AG10803 (cell line): ENCODE measurements at regions not wholly inside any gene's neighbourhood (a gene's known extent, or its start where the extent isn't known, plus 50 kb on each side); places are given as distances from the start of the nearest gene placed in this dataset.
A peak's percentile ranks its signal among the peaks of the same experiment; 100 is the strongest.

Experiments
- DNase-seq: peaks from one replicate; pipeline ENCODE4 v3.0.0; 2010; ENCODE audit warnings: low read depth
- H3K4me3 ChIP-seq: 2 replicates; pipeline ENCODE4 v1.5.1; 2011; ENCODE audit warnings: mild to moderate bottlenecking, low read length, control low read depth
- CTCF ChIP-seq: conservative IDR thresholded peaks from 2 replicates; pipeline ENCODE4 v1.5.1; 2011; ENCODE audit warnings: mild to moderate bottlenecking, low read length, control low read depth, inconsistent platforms

GRCh38 chr16:85265161-85265784, 153.0 kb upstream of the CIBAR2 start:
- no peak for TF ChIP-seq CTCF
- no peak overlapping the region for H3K4me3 ChIP-seq
- no peak for DNase-seq

GRCh38 chr16:85265810-85266209, 153.5 kb upstream of the CIBAR2 start:
- no peak overlapping the region for H3K4me3 ChIP-seq
- TF ChIP-seq CTCF, result no peak

GRCh38 chr16:85266857-85267256, 154.6 kb upstream of the CIBAR2 start:
- DNase-seq, result no peak
- TF ChIP-seq CTCF, result no peak
- no peak overlapping the region for H3K4me3 ChIP-seq

More at GRCh38 chr16:85265810-85266209, 153.5 kb upstream of the CIBAR2 start:
- DNase-seq, result no peak

- TF ChIP-seq CTCF, result no peak
- DNase-seq, result no peak
- no peak overlapping the region for H3K4me3 ChIP-seq
These were observed 155.2 kb upstream of the CIBAR2 start for GRCh38 chr16:85267414-85267945.

- no peak for DNase-seq
- no peak for TF ChIP-seq CTCF
- no peak overlapping the region for H3K4me3 ChIP-seq
These were observed 156.9 kb upstream of the CIBAR2 start for GRCh38 chr16:85269165-85269564.

- peak; percentile 35 for DNase-seq
- no peak overlapping the region for H3K4me3 ChIP-seq
- TF ChIP-seq CTCF, result no peak
These were observed 158.1 kb upstream of the CIBAR2 start for GRCh38 chr16:85270374-85270773.

GRCh38 chr16:85271198-85271597, 158.9 kb upstream of the CIBAR2 start:
- no peak for DNase-seq
- no peak for TF ChIP-seq CTCF
- H3K4me3 ChIP-seq, result no peak overlapping the region
